ENCODE measurements at regions not wholly inside any gene's neighbourhood (a gene's known extent, or its start where the extent isn't known, plus 50 kb on each side); places are given as distances from the start of the nearest gene placed in this dataset.

- TF ChIP-seq EZH2 (IDR thresholded peaks at IDR 0.05; ENCODE audit: borderline replicate concordance, low read depth, low read length, severe bottlenecking) (no peak), CTCF (IDR thresholded peaks at IDR 0.05; ENCODE audit: borderline replicate concordance, extremely low read depth, low read length, poor library complexity, severe bottlenecking) (no peak)
Observed at GRCh38 chr10:55311848-55312635, 511.0 kb upstream of the PCDH15 start.

GRCh38 chr10:55310143-55310542 is 509.1 kb upstream of the PCDH15 start:
- ATAC-seq (ENCODE audit: insufficient read depth, low read depth) (no peak), DNase-seq (no peak)
- no peaks in the 10 kb centered on the region for H3K79me2 ChIP-seq (ENCODE audit: insufficient read depth, low read length)
- H3K27ac ChIP-seq (ENCODE audit: low read length) = no peak overlapping the region
- H3K9me3 ChIP-seq (ENCODE audit: insufficient read depth, low read length, severe bottlenecking) = no peaks in the 10 kb centered on the region
- H3K4me3 ChIP-seq (ENCODE audit: low read depth in 1 of 2, low read length in 2 of 2) = no peak overlapping the region
- no peak overlapping the region for H2AFZ ChIP-seq (ENCODE audit: low read depth, low read length)
- H3K36me3 ChIP-seq (ENCODE audit: insufficient read depth, low read length) = no peaks in the 10 kb centered on the region
- H4K20me1 ChIP-seq (ENCODE audit: insufficient read depth, low read length) = no peaks in the 10 kb centered on the region
- no peaks in the 10 kb centered on the region for H3K27me3 ChIP-seq (ENCODE audit: insufficient read depth, low read length, poor library complexity)
- no peaks in the 10 kb centered on the region for H3K4me1 ChIP-seq (ENCODE audit: insufficient read depth, low read length)
- H3K4me2 ChIP-seq (ENCODE audit: insufficient read depth, low read length) = no peak overlapping the region
- TF ChIP-seq EZH2 (IDR thresholded peaks at IDR 0.05; ENCODE audit: borderline replicate concordance, low read depth, low read length, severe bottlenecking) = no peak
- TF ChIP-seq CTCF (IDR thresholded peaks at IDR 0.05; ENCODE audit: borderline replicate concordance, extremely low read depth, low read length, poor library complexity, severe bottlenecking) = no peak
- H3K9ac ChIP-seq (ENCODE audit: low read depth, low read length) = no peak overlapping the region

More at GRCh38 chr10:55311848-55312635, 511.0 kb upstream of the PCDH15 start:
- H3K4me2 ChIP-seq (ENCODE audit: insufficient read depth, low read length) = no peak overlapping the region
- H4K20me1 ChIP-seq (ENCODE audit: insufficient read depth, low read length) = no peaks in the 10 kb centered on the region
- no peak overlapping the region for H2AFZ ChIP-seq (ENCODE audit: low read depth, low read length)
- no peak for ATAC-seq (ENCODE audit: insufficient read depth, low read depth)
- no peaks in the 10 kb centered on the region for H3K4me1 ChIP-seq (ENCODE audit: insufficient read depth, low read length)
- no peaks in the 10 kb centered on the region for H3K36me3 ChIP-seq (ENCODE audit: insufficient read depth, low read length)
- H3K27ac ChIP-seq (ENCODE audit: low read length) = no peak overlapping the region
- H3K79me2 ChIP-seq (ENCODE audit: insufficient read depth, low read length) = no peaks in the 10 kb centered on the region
- no peak for DNase-seq
- H3K9ac ChIP-seq (ENCODE audit: low read depth, low read length) = no peak overlapping the region
- H3K27me3 ChIP-seq (ENCODE audit: insufficient read depth, low read length, poor library complexity) = no peaks in the 10 kb centered on the region
- H3K4me3 ChIP-seq (ENCODE audit: low read depth in 1 of 2, low read length in 2 of 2) = no peak overlapping the region
- H3K9me3 ChIP-seq (ENCODE audit: insufficient read depth, low read length, severe bottlenecking) = no peaks in the 10 kb centered on the region

GRCh38 chr10:55305285-55305684 is 504.3 kb upstream of the PCDH15 start:
- no peak overlapping the region for H3K9ac ChIP-seq (ENCODE audit: low read depth, low read length)
- H3K36me3 ChIP-seq (ENCODE audit: insufficient read depth, low read length) = no peaks in the 10 kb centered on the region
- H3K27me3 ChIP-seq (ENCODE audit: insufficient read depth, low read length, poor library complexity) = no peaks in the 10 kb centered on the region
- no peak for DNase-seq
- no peak overlapping the region for H3K4me2 ChIP-seq (ENCODE audit: insufficient read depth, low read length)
- H3K79me2 ChIP-seq (ENCODE audit: insufficient read depth, low read length) = no peaks in the 10 kb centered on the region
- no peak overlapping the region for H3K4me3 ChIP-seq (ENCODE audit: low read depth in 1 of 2, low read length in 2 of 2)
- no peak overlapping the region for H3K27ac ChIP-seq (ENCODE audit: low read length)
- H4K20me1 ChIP-seq (ENCODE audit: insufficient read depth, low read length) = no peaks in the 10 kb centered on the region
- no peak for TF ChIP-seq CTCF (IDR thresholded peaks at IDR 0.05; ENCODE audit: borderline replicate concordance, extremely low read depth, low read length, poor library complexity, severe bottlenecking)
- TF ChIP-seq EZH2 (IDR thresholded peaks at IDR 0.05; ENCODE audit: borderline replicate concordance, low read depth, low read length, severe bottlenecking) = no peak
- no peak overlapping the region for H2AFZ ChIP-seq (ENCODE audit: low read depth, low read length)
- no peaks in the 10 kb centered on the region for H3K4me1 ChIP-seq (ENCODE audit: insufficient read depth, low read length)
- no peaks in the 10 kb centered on the region for H3K9me3 ChIP-seq (ENCODE audit: insufficient read depth, low read length, severe bottlenecking)
- ATAC-seq (ENCODE audit: insufficient read depth, low read depth) = no peak

Data from DND-41 (cell line).